WTC11 (cell line): ENCODE measurements at regions not wholly inside any gene's neighbourhood (a gene's known extent, or its start where the extent isn't known, plus 50 kb on each side); places are given as distances from the start of the nearest gene placed in this dataset.

Source experiments
- ATAC-seq: fragments of 200-7000 bp; cut with Tn5 transposase; 2 replicates; pipeline ENCODE4 v1.10.0; 2021; ENCODE audit warnings: mild to moderate bottlenecking, moderate library complexity
- CTCF ChIA-PET: fragments of 300-600 bp; sonication (Branson Sonifier 250); formaldehyde crosslinking; loops from one replicate; lab custom pipeline; 2021; ENCODE audit warnings: antibody characterized with exemption; lab: Charles Lee
- POLR2A ChIA-PET: fragments of 350-600 bp; sonication (Branson Sonifier 250); formaldehyde crosslinking; loops from one replicate; lab custom pipeline; 2021; ENCODE audit warnings: antibody characterized with exemption; lab: Charles Lee
- DNase-seq: peaks from one replicate; pipeline ENCODE4 v3.0.0; 2021; ENCODE audit warnings: low spot score
- H3K27ac Mint-ChIP-seq: 2 replicates; pipeline ENCODE4 v1.8.0; 2021; ENCODE audit warnings: mixed read lengths
- H3K27me3 Mint-ChIP-seq: 2 replicates; pipeline ENCODE4 v1.8.0; 2021; ENCODE audit warnings: low read depth, mild to moderate bottlenecking, moderate library complexity, mixed read lengths
- H3K36me3 Mint-ChIP-seq: 2 replicates; pipeline ENCODE4 v1.8.0; 2021; ENCODE audit warnings: mixed read lengths
- H3K4me1 Mint-ChIP-seq: 2 replicates; pipeline ENCODE4 v1.8.0; 2022; ENCODE audit warnings: mixed read lengths
- H3K4me3 Mint-ChIP-seq: 2 replicates; pipeline ENCODE4 v1.8.0; 2021; ENCODE audit warnings: mild to moderate bottlenecking, moderate library complexity, mixed read lengths
- H3K9me3 Mint-ChIP-seq: 2 replicates; pipeline ENCODE4 v1.8.0; 2021; ENCODE audit warnings: mixed read lengths
- AFF4 ChIP-seq: sonication (generic); formaldehyde crosslinking; IDR thresholded peaks from 2 replicates; pipeline ENCODE4 v1.8.1; 2023; ENCODE audit warnings: mild to moderate bottlenecking, missing genetic modification reagents, borderline replicate concordance
- CDX4 ChIP-seq: fragments of 250-450 bp; sonication (Bioruptor Pico); IDR thresholded peaks from 2 replicates; pipeline ENCODE4 v1.9.0; 2021; ENCODE audit warnings: moderate library complexity, mild to moderate bottlenecking, inconsistent platforms, borderline replicate concordance
- CTCF ChIP-seq: fragments of 200-600 bp; IDR thresholded peaks from 2 replicates; pipeline ENCODE4 v1.8.0; 2022; ENCODE audit warnings: antibody characterized with exemption
- E2F1 ChIP-seq: sonication (generic); formaldehyde crosslinking; IDR thresholded peaks from 2 replicates; pipeline ENCODE4 v1.8.0; 2022; ENCODE audit warnings: mild to moderate bottlenecking, missing genetic modification reagents
- ESRRA ChIP-seq: sonication (generic); formaldehyde crosslinking; IDR thresholded peaks from 2 replicates; pipeline ENCODE4 v1.8.1; 2022; ENCODE audit warnings: mild to moderate bottlenecking, missing genetic modification reagents, borderline replicate concordance
- ETV6 ChIP-seq: sonication (generic); formaldehyde crosslinking; IDR thresholded peaks from 2 replicates; pipeline ENCODE4 v1.8.1; 2022; ENCODE audit warnings: mild to moderate bottlenecking, missing genetic modification reagents
- FOXK1 ChIP-seq: sonication (generic); formaldehyde crosslinking; IDR thresholded peaks from 2 replicates; pipeline ENCODE4 v1.8.0; 2022; ENCODE audit warnings: mild to moderate bottlenecking, moderate library complexity, missing genetic modification reagents
- GABPB1 ChIP-seq: sonication (generic); formaldehyde crosslinking; IDR thresholded peaks from 2 replicates; pipeline ENCODE4 v1.8.1; 2023; ENCODE audit warnings: mild to moderate bottlenecking, missing genetic modification reagents
- GTF2I ChIP-seq: fragments of 250-450 bp; sonication (Bioruptor Pico); conservative IDR thresholded peaks from 2 replicates; pipeline ENCODE4 v1.4.0; 2021; ENCODE audit warnings: mild to moderate bottlenecking
- IRF1 ChIP-seq: sonication (generic); formaldehyde crosslinking; IDR thresholded peaks from 2 replicates; pipeline ENCODE4 v1.8.0; 2023; ENCODE audit warnings: missing genetic modification reagents
- JAZF1 ChIP-seq: fragments of 250-450 bp; sonication (Bioruptor Pico); IDR thresholded peaks from 2 replicates; pipeline ENCODE4 v1.9.0; 2021; ENCODE audit warnings: moderate library complexity, mild to moderate bottlenecking, inconsistent platforms
- MYBL2 ChIP-seq: sonication (generic); formaldehyde crosslinking; IDR thresholded peaks from 2 replicates; pipeline ENCODE4 v1.8.1; 2023; ENCODE audit warnings: mild to moderate bottlenecking, moderate library complexity, missing genetic modification reagents
- NFYB ChIP-seq: sonication (generic); formaldehyde crosslinking; conservative IDR thresholded peaks from 2 replicates; pipeline ENCODE4 v1.8.0; 2022; ENCODE audit warnings: low read depth, missing genetic modification reagents
- PREB ChIP-seq: sonication (generic); formaldehyde crosslinking; IDR thresholded peaks from 2 replicates; pipeline ENCODE4 v1.8.1; 2022; ENCODE audit warnings: mild to moderate bottlenecking, missing genetic modification reagents, moderate library complexity, borderline replicate concordance
- STAT6 ChIP-seq: sonication (generic); formaldehyde crosslinking; conservative IDR thresholded peaks from 2 replicates; pipeline ENCODE4 v1.8.1; 2023; ENCODE audit warnings: mild to moderate bottlenecking, low read depth, missing genetic modification reagents, moderate library complexity
- USF1 ChIP-seq: sonication (generic); formaldehyde crosslinking; IDR thresholded peaks from 2 replicates; pipeline ENCODE4 v1.8.0; 2022; ENCODE audit warnings: mild to moderate bottlenecking, missing genetic modification reagents
- ZBTB43 ChIP-seq: sonication (generic); formaldehyde crosslinking; IDR thresholded peaks from 2 replicates; pipeline ENCODE4 v1.8.1; 2023; ENCODE audit warnings: mild to moderate bottlenecking, missing genetic modification reagents
- ZNF671 ChIP-seq: fragments of 250-450 bp; sonication (Bioruptor Pico); IDR thresholded peaks from 2 replicates; pipeline ENCODE4 v1.8.0; 2021; ENCODE audit warnings: mild to moderate bottlenecking

GRCh38 chr2:217178341-217178740, 318.5 kb upstream of the TNP1 start:
- TF ChIP-seq PREB (CRISPR knock-in tag): no peak
- TF ChIP-seq GTF2I (CRISPR knock-in tag): no peak
- no peak for TF ChIP-seq ZBTB43 (CRISPR knock-in tag)
- no peak for TF ChIP-seq USF1 (CRISPR knock-in tag)
- TF ChIP-seq ESRRA (CRISPR knock-in tag): no peak
- TF ChIP-seq ETV6 (CRISPR knock-in tag): no peak
- TF ChIP-seq CDX4 (CRISPR knock-in tag): no peak
- no peak for TF ChIP-seq E2F1 (CRISPR knock-in tag)
- TF ChIP-seq ZNF671 (CRISPR knock-in tag): no peak
- no peak for TF ChIP-seq JAZF1 (CRISPR knock-in tag)
- no peak for TF ChIP-seq IRF1 (CRISPR knock-in tag)
- no peak for TF ChIP-seq CTCF
- no peak for TF ChIP-seq NFYB (CRISPR knock-in tag)
- no peak for TF ChIP-seq STAT6
- no peak for TF ChIP-seq AFF4 (CRISPR knock-in tag)
- no peak for TF ChIP-seq FOXK1 (CRISPR knock-in tag)
- TF ChIP-seq GABPB1 (CRISPR knock-in tag): no peak
- no peak for TF ChIP-seq MYBL2 (CRISPR knock-in tag)
- ChIA-PET CTCF (no interaction called here), POLR2A (no interaction called here)
- DNase-seq: no peak
- Mint-ChIP-seq H3K4me3 (no peak overlapping the region), H3K27me3 (no peaks in the 10 kb centered on the region), H3K9me3 (peaks cover 41% of the 10 kb centered on the region), H3K36me3 (peaks cover 15% of the 10 kb centered on the region), H3K27ac (no peak overlapping the region), H3K4me1 (peaks cover 6% of the 10 kb centered on the region)
- no peak for ATAC-seq
